GM18873 (cell line): ENCODE measurements at regions not wholly inside any gene's neighbourhood (a gene's known extent, or its start where the extent isn't known, plus 50 kb on each side); places are given as distances from the start of the nearest gene placed in this dataset.

Experiments
- ATAC-seq: cut with Tn5 transposase; IDR thresholded peaks from one replicate; pipeline ENCODE4 v1.9.1; 2021; ENCODE audit warnings: mild to moderate bottlenecking, moderate library complexity, moderate number of reproducible peaks; ENCODE audit not compliant: unreplicated experiment, low FRiP score

DNA sequence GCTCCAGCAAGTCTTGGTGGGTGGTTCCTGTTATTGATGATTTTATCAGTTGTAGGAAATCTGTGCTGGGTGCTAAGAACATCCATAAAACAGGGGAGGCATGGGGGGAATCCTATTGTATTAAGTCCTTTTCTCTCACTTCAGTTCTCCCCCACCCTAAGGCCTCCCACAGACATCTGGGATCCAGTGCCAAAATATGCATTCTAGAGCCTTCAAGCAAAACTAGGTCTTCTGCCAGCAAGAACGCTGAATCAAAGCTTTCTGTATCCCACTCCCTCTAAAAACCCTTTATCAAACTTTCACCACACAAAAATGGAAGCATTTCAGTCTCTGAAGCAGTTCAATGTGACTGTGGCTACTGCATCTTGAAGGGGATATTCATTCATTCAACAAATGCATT lies 281.9 kb downstream of the GAS1 start:
- no peak for ATAC-seq

GRCh38 chr9:86664603-86665002 lies 282.7 kb downstream of the GAS1 start:
- ATAC-seq = no peak

DNA sequence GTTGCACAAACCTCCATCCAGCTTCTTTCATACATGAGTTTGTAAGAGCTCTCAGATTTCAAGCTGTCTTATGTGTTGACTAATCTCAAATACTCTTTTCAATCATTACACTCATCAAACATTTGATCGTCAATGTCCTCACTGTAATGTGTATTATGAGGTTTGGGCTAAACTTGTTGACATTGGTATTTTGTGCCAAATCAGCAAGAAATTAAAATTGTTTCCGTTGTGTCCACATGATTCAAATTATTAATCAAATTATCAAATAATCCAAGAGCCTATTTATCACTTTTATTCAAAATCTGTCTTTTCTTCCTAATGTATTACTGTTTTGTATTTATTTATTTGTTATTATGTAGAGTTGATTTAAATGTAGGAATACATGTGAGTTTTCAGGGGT lies 283.4 kb downstream of the GAS1 start:
- no peak for ATAC-seq

DNA sequence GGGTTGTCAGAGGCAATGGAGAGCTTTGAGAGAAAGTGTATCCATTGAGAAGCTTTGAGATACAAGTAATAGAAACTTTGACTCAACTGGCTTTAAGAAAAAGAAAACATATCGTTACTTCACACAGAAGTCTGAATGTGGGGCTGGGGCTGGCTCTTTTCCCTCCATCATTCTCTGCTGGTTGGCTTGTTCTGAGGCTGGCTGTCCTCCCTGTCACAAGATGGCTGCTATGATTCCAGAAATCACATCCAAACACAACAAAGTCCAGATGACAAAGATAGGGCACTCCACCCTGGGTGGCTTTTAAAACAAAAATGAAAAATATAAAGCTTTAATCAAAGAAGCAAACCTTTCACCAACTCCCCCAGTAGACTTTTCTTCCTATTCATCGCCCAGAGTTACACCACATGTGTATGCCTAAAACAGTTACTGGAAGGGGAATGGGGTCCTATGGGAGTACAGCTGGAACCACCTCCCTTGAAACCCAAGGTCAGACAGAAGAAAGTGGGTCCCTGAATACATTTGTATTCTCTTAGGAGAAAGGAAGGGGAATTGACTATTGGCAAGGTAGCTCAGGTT lies 284.3 kb downstream of the GAS1 start:
- ATAC-seq = no peak

- ATAC-seq = no peak
Measured at GRCh38 chr9:86660146-86660943, 287.0 kb downstream of the GAS1 start.

- no peak for ATAC-seq
Measured at GRCh38 chr9:86659413-86660046, 287.8 kb downstream of the GAS1 start.

DNA sequence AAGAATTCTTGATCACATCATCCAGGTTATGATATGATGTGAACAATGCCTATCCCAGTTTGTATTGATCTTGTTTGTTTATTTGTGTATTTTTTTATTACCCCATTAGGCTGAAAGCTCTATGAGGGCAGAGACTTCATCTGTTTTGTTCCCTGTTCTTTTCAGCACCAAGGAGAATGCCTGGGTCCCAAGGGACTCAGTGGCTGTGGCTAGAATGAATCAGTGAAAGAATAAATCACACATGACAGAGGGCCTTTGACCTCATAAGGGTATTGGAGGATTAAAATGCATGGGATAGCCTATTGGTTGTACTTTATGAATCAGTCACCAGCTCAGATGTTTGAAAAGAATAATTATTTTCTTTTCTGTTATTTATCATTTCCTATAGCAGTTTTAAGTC lies 292.2 kb downstream of the GAS1 start:
- ATAC-seq = no peak

- ATAC-seq = no peak
Measured at GRCh38 chr9:86653466-86653865, 293.8 kb downstream of the GAS1 start.

DNA sequence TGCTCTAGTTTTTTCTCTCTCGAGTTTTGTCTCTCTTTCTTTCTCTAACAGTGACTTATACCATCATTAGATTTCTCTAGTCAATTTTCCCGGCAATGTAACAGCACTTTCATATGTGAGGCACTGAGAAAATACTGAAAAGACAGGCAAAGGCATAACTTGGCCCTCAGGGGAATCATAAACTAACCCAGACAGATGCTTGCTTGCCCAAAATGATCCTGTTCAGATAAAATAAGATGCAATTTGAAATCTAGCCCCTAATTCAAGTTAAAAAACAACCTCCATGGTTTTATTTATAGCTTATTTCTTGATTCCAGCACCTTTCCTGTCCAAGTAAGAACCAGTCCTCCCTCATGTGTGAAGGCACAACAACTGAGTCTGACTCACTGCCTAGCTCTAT lies 294.6 kb downstream of the GAS1 start:
- ATAC-seq = no peak

DNA sequence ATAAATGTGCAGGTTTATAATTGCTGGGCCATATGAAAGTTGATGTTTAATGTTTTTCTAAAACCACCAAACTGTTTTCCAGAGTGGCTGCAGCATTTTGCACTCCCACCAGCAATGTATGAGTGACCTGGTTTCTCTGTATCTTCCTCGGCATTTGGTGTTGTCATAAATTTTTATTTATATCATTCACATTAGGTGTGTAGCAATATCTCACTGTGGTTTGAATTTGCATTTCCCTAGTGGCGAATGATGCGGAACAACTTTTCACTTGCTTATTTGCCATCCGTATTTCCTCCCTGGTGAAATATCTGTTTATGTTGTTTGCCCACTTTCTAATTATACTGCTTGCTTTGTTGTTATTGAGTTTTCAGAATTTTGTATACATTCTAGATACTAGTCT lies 295.7 kb upstream of the TUT7 start:
- ATAC-seq = no peak

- no peak for ATAC-seq
Measured at GRCh38 chr9:86648828-86649170, 294.6 kb upstream of the TUT7 start.

DNA sequence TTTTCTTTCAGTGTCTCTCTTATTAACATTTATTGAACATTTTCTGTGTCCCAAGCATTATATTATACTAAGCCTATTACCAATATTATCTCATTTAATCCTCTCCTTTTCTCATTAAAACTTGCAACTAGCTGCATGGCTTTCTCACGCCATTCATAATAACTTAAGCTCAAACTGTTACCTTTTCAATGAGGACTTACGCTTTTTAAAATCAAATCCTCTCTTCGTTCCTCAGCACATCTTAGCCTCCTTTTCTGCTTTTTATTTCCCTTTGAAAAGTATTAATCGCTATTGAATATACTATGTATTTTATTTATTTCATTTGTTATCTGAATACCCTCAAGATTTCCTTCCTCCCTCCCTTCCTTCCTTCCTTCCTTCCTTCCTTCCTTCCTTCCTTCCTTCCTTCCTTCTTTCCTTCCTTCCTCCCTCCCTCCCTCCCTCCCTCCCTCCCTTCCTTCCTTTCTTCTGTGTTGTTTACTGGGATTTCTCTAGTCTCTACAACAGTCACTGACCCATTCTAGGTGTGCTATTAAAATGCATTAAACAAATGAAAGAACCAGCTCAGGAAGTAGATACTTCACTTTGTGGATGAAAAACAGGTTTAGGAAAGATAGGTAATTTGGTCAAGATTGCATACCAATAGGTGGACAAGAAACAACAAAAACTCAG lies 294.1 kb upstream of the TUT7 start:
- no peak for ATAC-seq

DNA sequence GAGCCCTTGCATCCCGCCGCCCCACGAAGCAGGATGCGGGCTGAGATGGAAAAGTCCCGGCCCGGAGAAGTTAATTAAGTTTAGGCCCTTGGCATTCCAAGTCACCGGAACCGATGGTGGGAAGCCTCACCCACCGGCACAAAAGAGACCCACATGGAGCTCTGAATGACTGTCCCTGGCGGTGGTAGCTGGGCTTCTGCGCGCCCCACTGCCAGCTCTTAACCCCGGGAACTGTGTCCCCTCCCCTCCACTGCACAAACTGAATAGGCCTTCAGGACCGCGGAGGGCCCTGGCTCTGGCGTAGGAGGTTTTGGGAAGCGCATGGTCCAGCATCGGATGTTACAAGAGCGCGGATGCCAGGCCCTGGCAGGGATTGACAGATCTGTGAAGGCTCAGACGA lies 291.1 kb upstream of the TUT7 start:
- ATAC-seq = no peak

- ATAC-seq = no peak
Measured at GRCh38 chr9:86644675-86645034, 290.4 kb upstream of the TUT7 start.

DNA sequence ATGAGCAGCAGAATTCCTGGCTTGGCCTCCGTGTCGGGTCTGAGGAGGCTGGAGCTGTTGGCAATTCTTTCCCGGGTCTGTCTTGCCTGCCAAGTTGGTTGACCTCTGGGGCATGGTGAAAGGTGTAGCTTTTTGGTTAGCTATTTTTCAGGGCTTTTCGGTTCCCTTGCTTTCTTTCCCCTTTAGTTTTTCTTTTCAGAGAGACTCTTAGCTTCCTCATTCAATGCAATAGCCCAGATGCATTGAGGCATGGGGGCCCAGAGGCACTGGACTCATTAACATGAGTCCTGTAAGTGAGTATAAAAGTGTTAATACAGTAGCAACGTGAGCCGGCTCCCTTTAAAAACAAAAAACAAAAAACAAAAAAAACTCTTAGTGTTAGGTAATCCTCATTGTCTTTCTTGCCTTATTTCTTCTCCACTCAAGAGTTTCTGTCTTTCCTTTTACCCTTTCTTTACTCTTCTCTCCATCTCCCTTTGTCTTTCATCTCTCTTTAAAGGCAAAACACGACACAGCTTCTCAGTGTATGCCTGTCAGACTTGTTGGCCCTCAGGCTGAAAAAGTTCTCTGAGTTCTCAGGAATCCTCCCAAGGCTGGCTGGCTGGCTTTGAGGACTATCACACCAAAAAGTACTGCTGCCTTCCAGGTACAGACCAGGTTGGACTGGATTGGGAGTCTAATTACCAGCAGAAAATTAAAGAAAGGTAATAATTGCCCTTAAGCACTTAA lies 289.9 kb upstream of the TUT7 start:
- ATAC-seq = no peak

DNA sequence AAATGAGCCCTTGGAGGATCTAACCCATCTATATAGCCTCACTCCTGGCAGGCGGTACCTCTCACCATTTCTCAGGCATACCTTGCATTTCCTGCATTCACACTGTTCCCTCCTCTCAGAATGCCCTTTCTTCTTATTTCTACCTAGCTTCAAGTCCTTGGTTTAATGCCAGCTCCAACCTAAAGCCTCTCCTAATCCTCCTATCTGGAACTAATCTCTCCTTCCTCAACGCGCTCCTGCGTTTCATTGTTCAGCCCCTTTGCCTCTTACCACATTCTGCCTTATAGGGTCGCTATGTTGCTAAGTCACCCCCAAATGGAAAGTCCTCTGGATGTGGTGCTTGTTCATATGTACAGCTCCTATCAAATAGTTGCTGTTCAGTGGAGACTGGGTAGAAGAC lies 288.5 kb upstream of the TUT7 start:
- no peak for ATAC-seq

GRCh38 chr9:86641970-86642369 lies 287.8 kb upstream of the TUT7 start:
- ATAC-seq = no peak

DNA sequence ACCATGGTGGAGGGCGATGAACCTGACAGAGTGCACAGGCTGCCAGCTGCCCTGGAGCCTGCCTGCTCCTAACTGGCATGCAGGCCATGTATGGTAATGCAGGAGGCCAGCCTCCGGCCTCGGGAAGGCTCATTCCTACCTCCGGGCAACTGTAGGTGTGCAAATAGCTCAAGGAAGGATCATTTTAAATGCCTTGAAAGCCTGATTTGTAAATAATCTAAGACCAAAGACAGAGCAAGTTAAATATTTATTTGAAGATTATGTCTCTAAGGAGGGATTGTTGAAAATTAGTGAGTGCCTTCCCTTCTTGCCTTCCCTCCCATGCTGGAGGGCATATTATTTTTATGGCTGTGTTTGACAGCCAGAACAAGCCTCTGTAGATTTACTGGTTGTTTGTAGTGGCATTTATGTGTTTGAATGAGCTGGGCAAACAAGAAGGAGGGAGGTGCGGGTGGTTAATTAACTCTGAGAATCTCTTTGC lies 285.7 kb upstream of the TUT7 start:
- ATAC-seq = no peak

DNA sequence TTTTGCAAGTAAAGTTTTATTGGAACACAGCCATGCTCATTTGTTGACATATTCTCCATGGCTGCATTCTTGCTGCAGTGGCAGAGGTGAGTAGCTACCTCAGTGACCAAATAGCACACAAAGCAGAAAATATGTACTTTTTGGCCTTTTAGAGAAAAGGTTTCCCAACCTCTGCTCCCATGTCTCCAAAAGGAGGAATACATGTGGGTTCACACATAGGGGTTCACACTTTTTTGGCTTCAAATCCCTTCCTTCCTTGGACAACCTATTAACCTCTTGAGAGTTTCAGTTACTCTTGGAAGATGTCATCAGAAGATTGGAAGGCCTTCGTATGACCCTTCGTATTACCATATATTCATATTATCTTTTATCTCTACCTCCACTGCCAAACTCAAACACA lies 285.1 kb upstream of the TUT7 start:
- ATAC-seq = no peak

DNA sequence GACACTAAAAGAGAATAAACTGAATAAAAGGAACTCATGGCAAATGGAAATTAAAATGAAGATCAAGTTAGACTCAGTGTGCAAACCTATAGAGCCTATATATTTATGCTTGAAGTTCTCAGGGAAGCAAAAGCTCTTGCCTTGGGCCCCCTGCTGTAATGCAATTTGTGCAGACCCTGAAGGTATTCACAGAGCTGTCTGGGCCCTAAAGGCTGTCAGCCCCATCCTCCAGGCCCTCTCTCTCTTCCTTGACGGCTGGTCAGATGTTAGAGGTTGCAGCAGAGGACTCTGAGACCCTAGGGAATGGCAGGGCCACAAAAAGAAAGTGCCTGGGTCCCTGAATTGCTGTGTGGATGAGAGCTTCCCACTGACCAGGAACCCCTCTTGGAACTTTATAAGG lies 283.9 kb upstream of the TUT7 start:
- ATAC-seq = no peak

DNA sequence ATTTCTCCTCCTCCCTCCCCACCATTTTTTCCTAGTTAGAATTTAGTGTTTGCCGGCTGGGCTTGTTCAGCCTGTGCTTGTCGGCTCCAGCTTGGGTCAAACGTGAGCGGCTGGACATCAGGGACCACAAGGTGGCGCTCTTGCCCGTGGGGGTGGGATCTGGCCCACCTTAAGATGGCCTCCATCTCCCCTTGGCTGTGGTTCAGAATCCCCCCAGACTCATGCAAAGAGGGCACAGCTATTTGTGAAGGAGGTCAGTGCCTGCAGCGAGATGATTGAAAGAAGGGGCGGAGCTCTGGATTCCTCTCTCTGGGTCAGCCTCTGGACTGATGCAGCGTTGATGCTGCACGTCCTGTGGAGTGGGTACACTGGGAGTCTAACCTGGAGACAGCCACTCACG lies 283.3 kb upstream of the TUT7 start:
- no peak for ATAC-seq
